ENCODE measurements at regions not wholly inside any gene's neighbourhood (a gene's known extent, or its start where the extent isn't known, plus 50 kb on each side); places are given as distances from the start of the nearest gene placed in this dataset.

DNA sequence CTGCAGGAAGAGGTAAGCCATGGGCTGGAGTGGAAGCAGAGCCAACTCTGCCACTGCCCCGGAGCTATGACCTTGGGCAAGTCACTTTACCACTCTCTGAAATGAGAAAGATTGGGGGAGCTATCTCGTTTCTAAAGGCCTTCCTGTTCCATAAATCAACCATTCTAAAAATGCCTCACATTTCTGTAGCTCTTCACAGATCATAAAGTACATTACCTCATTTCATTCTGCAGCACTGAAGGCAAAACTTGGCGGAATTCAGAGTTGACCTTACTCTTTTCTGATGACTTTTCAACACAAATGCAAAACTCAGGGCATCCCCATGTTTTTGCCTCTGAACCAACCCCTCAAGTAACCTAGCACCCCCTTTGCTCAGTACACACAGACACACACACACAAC, 404.0 kb upstream of the NFIA start:
- TF ChIP-seq RAD21 (IDR thresholded peaks at IDR 0.05) (no peak), HNF4G (IDR thresholded peaks at IDR 0.05) (no peak), EGR1 (IDR thresholded peaks at IDR 0.05; ENCODE audit: low read depth in 2 of 2) (no peak), YY1 (IDR thresholded peaks at IDR 0.05) (no peak), RXRA (IDR thresholded peaks at IDR 0.05) (no peak), GABPA (IDR thresholded peaks at IDR 0.05 in 1 of 2, conservative IDR thresholded peaks at IDR 0.05 in 1 of 2) (no peak), SP1 (IDR thresholded peaks at IDR 0.05) (no peak), TAF1 (conservative IDR thresholded peaks at IDR 0.05) (no peak), JUND (IDR thresholded peaks at IDR 0.05) (no peak)
- TF ChIP-seq, protein P1, sequence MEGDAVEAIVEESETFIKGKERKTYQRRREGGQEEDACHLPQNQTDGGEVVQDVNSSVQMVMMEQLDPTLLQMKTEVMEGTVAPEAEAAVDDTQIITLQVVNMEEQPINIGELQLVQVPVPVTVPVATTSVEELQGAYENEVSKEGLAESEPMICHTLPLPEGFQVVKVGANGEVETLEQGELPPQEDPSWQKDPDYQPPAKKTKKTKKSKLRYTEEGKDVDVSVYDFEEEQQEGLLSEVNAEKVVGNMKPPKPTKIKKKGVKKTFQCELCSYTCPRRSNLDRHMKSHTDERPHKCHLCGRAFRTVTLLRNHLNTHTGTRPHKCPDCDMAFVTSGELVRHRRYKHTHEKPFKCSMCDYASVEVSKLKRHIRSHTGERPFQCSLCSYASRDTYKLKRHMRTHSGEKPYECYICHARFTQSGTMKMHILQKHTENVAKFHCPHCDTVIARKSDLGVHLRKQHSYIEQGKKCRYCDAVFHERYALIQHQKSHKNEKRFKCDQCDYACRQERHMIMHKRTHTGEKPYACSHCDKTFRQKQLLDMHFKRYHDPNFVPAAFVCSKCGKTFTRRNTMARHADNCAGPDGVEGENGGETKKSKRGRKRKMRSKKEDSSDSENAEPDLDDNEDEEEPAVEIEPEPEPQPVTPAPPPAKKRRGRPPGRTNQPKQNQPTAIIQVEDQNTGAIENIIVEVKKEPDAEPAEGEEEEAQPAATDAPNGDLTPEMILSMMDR (IDR thresholded peaks at IDR 0.05; ENCODE audit: low read depth, low read length, missing input control), result no peak
- TF ChIP-seq, protein P2, sequence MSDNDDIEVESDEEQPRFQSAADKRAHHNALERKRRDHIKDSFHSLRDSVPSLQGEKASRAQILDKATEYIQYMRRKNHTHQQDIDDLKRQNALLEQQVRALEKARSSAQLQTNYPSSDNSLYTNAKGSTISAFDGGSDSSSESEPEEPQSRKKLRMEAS (IDR thresholded peaks at IDR 0.05), result no peak
- TF ChIP-seq, protein P3, sequence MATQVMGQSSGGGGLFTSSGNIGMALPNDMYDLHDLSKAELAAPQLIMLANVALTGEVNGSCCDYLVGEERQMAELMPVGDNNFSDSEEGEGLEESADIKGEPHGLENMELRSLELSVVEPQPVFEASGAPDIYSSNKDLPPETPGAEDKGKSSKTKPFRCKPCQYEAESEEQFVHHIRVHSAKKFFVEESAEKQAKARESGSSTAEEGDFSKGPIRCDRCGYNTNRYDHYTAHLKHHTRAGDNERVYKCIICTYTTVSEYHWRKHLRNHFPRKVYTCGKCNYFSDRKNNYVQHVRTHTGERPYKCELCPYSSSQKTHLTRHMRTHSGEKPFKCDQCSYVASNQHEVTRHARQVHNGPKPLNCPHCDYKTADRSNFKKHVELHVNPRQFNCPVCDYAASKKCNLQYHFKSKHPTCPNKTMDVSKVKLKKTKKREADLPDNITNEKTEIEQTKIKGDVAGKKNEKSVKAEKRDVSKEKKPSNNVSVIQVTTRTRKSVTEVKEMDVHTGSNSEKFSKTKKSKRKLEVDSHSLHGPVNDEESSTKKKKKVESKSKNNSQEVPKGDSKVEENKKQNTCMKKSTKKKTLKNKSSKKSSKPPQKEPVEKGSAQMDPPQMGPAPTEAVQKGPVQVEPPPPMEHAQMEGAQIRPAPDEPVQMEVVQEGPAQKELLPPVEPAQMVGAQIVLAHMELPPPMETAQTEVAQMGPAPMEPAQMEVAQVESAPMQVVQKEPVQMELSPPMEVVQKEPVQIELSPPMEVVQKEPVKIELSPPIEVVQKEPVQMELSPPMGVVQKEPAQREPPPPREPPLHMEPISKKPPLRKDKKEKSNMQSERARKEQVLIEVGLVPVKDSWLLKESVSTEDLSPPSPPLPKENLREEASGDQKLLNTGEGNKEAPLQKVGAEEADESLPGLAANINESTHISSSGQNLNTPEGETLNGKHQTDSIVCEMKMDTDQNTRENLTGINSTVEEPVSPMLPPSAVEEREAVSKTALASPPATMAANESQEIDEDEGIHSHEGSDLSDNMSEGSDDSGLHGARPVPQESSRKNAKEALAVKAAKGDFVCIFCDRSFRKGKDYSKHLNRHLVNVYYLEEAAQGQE (IDR thresholded peaks at IDR 0.05), result no peak
- TF ChIP-seq, protein P4, sequence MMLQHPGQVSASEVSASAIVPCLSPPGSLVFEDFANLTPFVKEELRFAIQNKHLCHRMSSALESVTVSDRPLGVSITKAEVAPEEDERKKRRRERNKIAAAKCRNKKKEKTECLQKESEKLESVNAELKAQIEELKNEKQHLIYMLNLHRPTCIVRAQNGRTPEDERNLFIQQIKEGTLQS (IDR thresholded peaks at IDR 0.05), result no peak
- TF ChIP-seq, protein P5, sequence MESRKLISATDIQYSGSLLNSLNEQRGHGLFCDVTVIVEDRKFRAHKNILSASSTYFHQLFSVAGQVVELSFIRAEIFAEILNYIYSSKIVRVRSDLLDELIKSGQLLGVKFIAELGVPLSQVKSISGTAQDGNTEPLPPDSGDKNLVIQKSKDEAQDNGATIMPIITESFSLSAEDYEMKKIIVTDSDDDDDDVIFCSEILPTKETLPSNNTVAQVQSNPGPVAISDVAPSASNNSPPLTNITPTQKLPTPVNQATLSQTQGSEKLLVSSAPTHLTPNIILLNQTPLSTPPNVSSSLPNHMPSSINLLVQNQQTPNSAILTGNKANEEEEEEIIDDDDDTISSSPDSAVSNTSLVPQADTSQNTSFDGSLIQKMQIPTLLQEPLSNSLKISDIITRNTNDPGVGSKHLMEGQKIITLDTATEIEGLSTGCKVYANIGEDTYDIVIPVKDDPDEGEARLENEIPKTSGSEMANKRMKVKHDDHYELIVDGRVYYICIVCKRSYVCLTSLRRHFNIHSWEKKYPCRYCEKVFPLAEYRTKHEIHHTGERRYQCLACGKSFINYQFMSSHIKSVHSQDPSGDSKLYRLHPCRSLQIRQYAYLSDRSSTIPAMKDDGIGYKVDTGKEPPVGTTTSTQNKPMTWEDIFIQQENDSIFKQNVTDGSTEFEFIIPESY (IDR thresholded peaks at IDR 0.05), result no peak
